ENCODE measurements at regions not wholly inside any gene's neighbourhood (a gene's known extent, or its start where the extent isn't known, plus 50 kb on each side); places are given as distances from the start of the nearest gene placed in this dataset.
"Not testable (repeated sequence)": the region's sequence is repeated elsewhere in the genome, so short reads cannot be mapped to it uniquely, and the experiment has no call there.

- peak; percentile 41 for DNase-seq
Observed at GRCh38 chr4:8732681-8733243, 138.9 kb downstream of the HMX1 start.

GRCh38 chr4:8732092-8732491 is 139.5 kb downstream of the CPZ start:
- DNase-seq = peak; percentile 41

- DNase-seq = peak; percentile 32
Observed at GRCh38 chr4:8731364-8731763, 138.8 kb downstream of the CPZ start.

- DNase-seq = no peak
Observed at GRCh38 chr4:8730681-8731080, 138.1 kb downstream of the CPZ start.

- DNase-seq = no peak
Observed at GRCh38 chr4:8730159-8730558, 137.6 kb downstream of the CPZ start.

GRCh38 chr4:8729408-8730149 is 137.0 kb downstream of the CPZ start:
- peak; percentile 41 for DNase-seq

- DNase-seq = peak; percentile 32
Observed at GRCh38 chr4:8728536-8729407, 136.2 kb downstream of the CPZ start.

GRCh38 chr4:8727546-8728510 is 135.3 kb downstream of the CPZ start:
- peak; percentile 33 for DNase-seq

- DNase-seq = peak; percentile 28
Observed at GRCh38 chr4:8727131-8727530, 134.6 kb downstream of the CPZ start.

- peak; percentile 19 for DNase-seq
Observed at GRCh38 chr4:8726344-8726851, 133.8 kb downstream of the CPZ start.

- no peak for DNase-seq
Observed at GRCh38 chr4:8725845-8726244, 133.3 kb downstream of the CPZ start.

- DNase-seq = no peak
Observed at GRCh38 chr4:8725071-8725841, 132.7 kb downstream of the CPZ start.

GRCh38 chr4:8724436-8725070 is 132.0 kb downstream of the CPZ start:
- no peak for DNase-seq

GRCh38 chr4:8723222-8723980 is 130.8 kb downstream of the CPZ start:
- no peak for DNase-seq

- no peak for DNase-seq
Observed at GRCh38 chr4:8722556-8722955, 130.0 kb downstream of the CPZ start.

- no peak for DNase-seq
Observed at GRCh38 chr4:8721621-8722020, 129.1 kb downstream of the CPZ start.

GRCh38 chr4:8719421-8719820 is 126.9 kb downstream of the CPZ start:
- no peak for DNase-seq

- not testable (repeated sequence) for DNase-seq
Observed at GRCh38 chr4:8717470-8717869, 124.9 kb downstream of the CPZ start.

- DNase-seq = peak; percentile 13
Observed at GRCh38 chr4:8710946-8711345, 118.4 kb downstream of the CPZ start.

GRCh38 chr4:8710416-8710815 is 117.9 kb downstream of the CPZ start:
- DNase-seq = no peak

All from activated CD8-positive, alpha-beta memory T cell treated with anti-CD3 and anti-CD28 coated beads for 24 hours (primary cell).